ENCODE measurements at regions not wholly inside any gene's neighbourhood (a gene's known extent, or its start where the extent isn't known, plus 50 kb on each side); places are given as distances from the start of the nearest gene placed in this dataset.

DNA sequence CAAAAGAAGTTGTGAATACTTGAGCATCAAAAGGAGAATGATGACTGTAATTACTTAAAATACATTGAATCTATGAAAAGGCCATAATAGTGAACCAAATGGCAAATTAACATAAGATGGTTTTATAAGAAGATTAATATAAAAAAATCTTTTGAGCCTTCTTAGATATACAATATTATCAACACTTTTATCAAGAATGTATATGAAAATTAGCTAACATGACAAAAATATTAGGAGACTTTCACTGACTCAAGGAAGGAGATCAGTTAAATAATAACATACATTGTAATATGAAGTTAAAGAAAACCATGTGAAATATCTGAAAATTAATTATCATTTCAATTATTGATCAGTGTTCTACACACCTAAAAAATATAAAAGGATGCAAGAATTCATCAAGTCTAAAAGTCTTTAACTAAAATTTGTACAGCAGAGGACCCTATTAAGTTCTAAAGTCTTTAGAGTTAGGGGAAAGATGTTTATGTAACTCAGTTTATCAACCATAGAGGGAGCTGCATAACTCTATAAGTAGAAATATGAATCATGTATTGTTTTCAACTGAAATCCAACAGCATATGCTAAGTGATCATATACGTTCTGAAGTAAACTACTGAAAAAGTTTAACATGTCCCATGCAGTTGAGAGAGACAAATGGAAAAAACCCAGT, 756.1 kb upstream of the MIR17HG start (continued):
- TF ChIP-seq ZNF699 (CRISPR knock-in tag; IDR thresholded peaks at IDR 0.05; ENCODE audit: insufficient replicate concordance): peak; percentile 32
- peak; percentile 64 for TF ChIP-seq MAFG (tag; conservative IDR thresholded peaks at IDR 0.05)
- peak; percentile 63 for TF ChIP-seq C11orf30 (IDR thresholded peaks at IDR 0.05; ENCODE audit: low read depth)

DNA sequence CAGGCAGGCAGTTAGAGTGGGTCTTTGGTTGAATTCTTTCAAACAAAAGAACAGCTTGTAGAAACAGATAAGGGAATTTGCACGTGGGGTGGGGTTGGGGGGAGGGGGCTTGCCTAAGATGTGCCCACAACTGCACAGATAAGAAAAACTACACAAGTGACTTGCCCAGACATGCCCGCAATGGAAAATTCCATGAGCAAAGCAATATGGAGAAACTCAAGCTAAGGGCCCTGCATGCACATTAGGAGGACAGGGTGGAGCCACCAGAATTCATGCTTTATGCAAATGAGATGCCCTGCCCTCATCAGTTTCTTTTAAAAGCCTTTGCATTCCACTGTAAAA, 755.6 kb upstream of the MIR17HG start:
- TF ChIP-seq U2AF2 (optimal IDR thresholded peaks at IDR 0.05; ENCODE audit: low read depth, low read length): no peak
- no peak for TF ChIP-seq NFATC3 (IDR thresholded peaks at IDR 0.05)
- TF ChIP-seq FOXJ2 (tag; IDR thresholded peaks at IDR 0.05): 0 out of 2 replicates have a peak, but pooled peaks have one; percentile 72
- peak; percentile 40 for TF ChIP-seq CXXC5 (CRISPR knock-in tag; IDR thresholded peaks at IDR 0.05)
- no peak for TF ChIP-seq NFE2 (IDR thresholded peaks at IDR 0.05; ENCODE audit: low read depth)
- TF ChIP-seq SAFB2 (IDR thresholded peaks at IDR 0.05; ENCODE audit: borderline replicate concordance, low read depth, low read length, severe bottlenecking): no peak
- TF ChIP-seq HOXB6 (CRISPR knock-in tag; IDR thresholded peaks at IDR 0.05; ENCODE audit: borderline replicate concordance): no peak
- no peak for TF ChIP-seq NR2F6 (CRISPR knock-in tag; IDR thresholded peaks at IDR 0.05)
- TF ChIP-seq, protein P1, sequence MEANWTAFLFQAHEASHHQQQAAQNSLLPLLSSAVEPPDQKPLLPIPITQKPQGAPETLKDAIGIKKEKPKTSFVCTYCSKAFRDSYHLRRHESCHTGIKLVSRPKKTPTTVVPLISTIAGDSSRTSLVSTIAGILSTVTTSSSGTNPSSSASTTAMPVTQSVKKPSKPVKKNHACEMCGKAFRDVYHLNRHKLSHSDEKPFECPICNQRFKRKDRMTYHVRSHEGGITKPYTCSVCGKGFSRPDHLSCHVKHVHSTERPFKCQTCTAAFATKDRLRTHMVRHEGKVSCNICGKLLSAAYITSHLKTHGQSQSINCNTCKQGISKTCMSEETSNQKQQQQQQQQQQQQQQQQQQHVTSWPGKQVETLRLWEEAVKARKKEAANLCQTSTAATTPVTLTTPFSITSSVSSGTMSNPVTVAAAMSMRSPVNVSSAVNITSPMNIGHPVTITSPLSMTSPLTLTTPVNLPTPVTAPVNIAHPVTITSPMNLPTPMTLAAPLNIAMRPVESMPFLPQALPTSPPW (CRISPR knock-in tag; IDR thresholded peaks at IDR 0.05): no peak; the same call in 1 of the 2 replicates
- TF ChIP-seq PTBP1 (IDR thresholded peaks at IDR 0.05; ENCODE audit: low read depth, low read length): no peak
- TF ChIP-seq FOXJ3 (CRISPR knock-in tag; IDR thresholded peaks at IDR 0.05): peak; percentile 50; the same call in 1 of the 2 replicates
- TF ChIP-seq NCOA6 (IDR thresholded peaks at IDR 0.05): no peak
- peak; percentile 99 for TF ChIP-seq DMBX1 (CRISPR knock-in tag; IDR thresholded peaks at IDR 0.05; ENCODE audit: borderline replicate concordance)
- no peak for TF ChIP-seq ZBTB8A (IDR thresholded peaks at IDR 0.05; ENCODE audit: partially characterized antibody)
- no peak for TF ChIP-seq NCOA1 (IDR thresholded peaks at IDR 0.05; ENCODE audit: low read depth)
- peak; percentile 98 for TF ChIP-seq ZNF311 (CRISPR knock-in tag; IDR thresholded peaks at IDR 0.05)
- 0 out of 4 replicates have a peak, but pooled peaks of 1 of the 2 experiments have one; percentile 38 for TF ChIP-seq MAZ (CRISPR knock-in tag; conservative IDR thresholded peaks at IDR 0.05 in 1 of 2, IDR thresholded peaks at IDR 0.05 in 1 of 2)
- DNase-seq (ENCODE audit: extremely low read depth in 1 of 4, low spot score in 3 of 4): peak in 1 of 4 experiments; percentile 23
- no peak for FAIRE-seq
- in situ Hi-C loops (cut with MboI) (no loop called here), intact Hi-C loops (cut with micrococcal nuclease) (loop anchor here (2.0 kb wide), 1 partner anchor 19 kb away; no protein-coding TSS in a partner anchor)
- ATAC-seq: peak; percentile 50
- Histone ChIP-seq H3K27ac (ENCODE audit: extremely low read depth, low read depth, low read length) (no peak overlapping the region), H2AFZ (ENCODE audit: low read depth, low read length) (no peak overlapping the region), H3K9ac (ENCODE audit: insufficient read depth in 1 of 2, low read depth in 2 of 2, low read length in 2 of 2) (no peak overlapping the region), H3K4me3 (no peak overlapping the region), H3K4me1 (replicated peaks in 1 of 2; ENCODE audit: control insufficient read depth in 2 of 2, insufficient read depth in 2 of 2, low read length in 2 of 2) (no peaks in the 10 kb centered on the region), H3K27me3 (ENCODE audit: control insufficient read depth in 2 of 2, insufficient read depth in 2 of 2, low read length in 2 of 2) (no peaks in the 10 kb centered on the region), H4K20me1 (replicated peaks; ENCODE audit: control insufficient read depth, insufficient read depth, low read length) (no peaks in the 10 kb centered on the region), H3K4me2 (ENCODE audit: insufficient read depth, low read length) (no peak overlapping the region), H3K36me3 (ENCODE audit: control insufficient read depth, insufficient read depth, low read length) (no peaks in the 10 kb centered on the region), H3K9me3 (replicated peaks; ENCODE audit: control insufficient read depth, insufficient read depth, low read depth, low read length) (no peaks in the 10 kb centered on the region), H3K9me1 (ENCODE audit: control insufficient read depth, insufficient read depth, low read length) (no peaks in the 10 kb centered on the region), H3K79me2 (ENCODE audit: control insufficient read depth, insufficient read depth, low read length) (no peaks in the 10 kb centered on the region)
- no TSS peak for BruUV-seq (replicated peaks)
- WGBS (ENCODE audit: insufficient coverage, low coverage, missing lambda C conversion rate): 5% methylated on average over 2 of the region's 2 CpGs
- CTCF ChIA-PET (ENCODE audit: low intra/inter-chr PET ratio): no interaction called here
- POLR2A ChIA-PET: interaction anchor here (0.8 to 0.9 kb wide), 2 partner anchors 12 to 377 kb away, joined by 3 read pairs; no protein-coding TSS in a partner anchor

Data from K562 (cell line).